ENCODE measurements at regions not wholly inside any gene's neighbourhood (a gene's known extent, or its start where the extent isn't known, plus 50 kb on each side); places are given as distances from the start of the nearest gene placed in this dataset.
"Not testable (repeated sequence)": the region's sequence is repeated elsewhere in the genome, so short reads cannot be mapped to it uniquely, and the experiment has no call there.

- no peak for DNase-seq (ENCODE audit: low read depth in 2 of 2)
Measured at GRCh38 chr9:17846948-17847655, 268.2 kb downstream of the SH3GL2 start.

- DNase-seq (ENCODE audit: low read depth in 2 of 2), result no peak
Measured at GRCh38 chr9:17847908-17848307, 269.0 kb downstream of the SH3GL2 start.

- no peak for DNase-seq (ENCODE audit: low read depth in 2 of 2)
Measured at GRCh38 chr9:17852108-17852507, 273.2 kb downstream of the SH3GL2 start.

GRCh38 chr9:17854487-17854886 is 275.6 kb downstream of the SH3GL2 start:
- no peak for DNase-seq (ENCODE audit: low read depth in 2 of 2)

- no peak for DNase-seq (ENCODE audit: low read depth in 2 of 2)
Measured at GRCh38 chr9:17856995-17857394, 278.1 kb downstream of the SH3GL2 start.

GRCh38 chr9:17859228-17859627 is 280.4 kb downstream of the SH3GL2 start:
- no peak for DNase-seq (ENCODE audit: low read depth in 2 of 2)

GRCh38 chr9:17859987-17860386 is 281.1 kb downstream of the SH3GL2 start:
- no peak for DNase-seq (ENCODE audit: low read depth in 2 of 2)

GRCh38 chr9:17862101-17862500 is 283.2 kb downstream of the SH3GL2 start:
- no peak for DNase-seq (ENCODE audit: low read depth in 2 of 2)

- no peak for DNase-seq (ENCODE audit: low read depth in 2 of 2)
Measured at GRCh38 chr9:17862629-17863028, 283.8 kb downstream of the SH3GL2 start.

GRCh38 chr9:17863213-17863883 is 284.5 kb downstream of the SH3GL2 start:
- no peak for DNase-seq (ENCODE audit: low read depth in 2 of 2)

- no peak for DNase-seq (ENCODE audit: low read depth in 2 of 2)
Measured at GRCh38 chr9:17863924-17864323, 285.1 kb downstream of the SH3GL2 start.

GRCh38 chr9:17864951-17865350 is 286.1 kb downstream of the SH3GL2 start:
- DNase-seq (ENCODE audit: low read depth in 2 of 2), result no peak

GRCh38 chr9:17865881-17866280 is 287.0 kb downstream of the SH3GL2 start:
- DNase-seq (ENCODE audit: low read depth in 2 of 2), result no peak

- DNase-seq (ENCODE audit: low read depth in 2 of 2), result no peak
Measured at GRCh38 chr9:17870722-17871121, 291.9 kb downstream of the SH3GL2 start.

GRCh38 chr9:17871213-17871890 is 292.5 kb downstream of the SH3GL2 start:
- no peak for DNase-seq (ENCODE audit: low read depth in 2 of 2)

- no peak for DNase-seq (ENCODE audit: low read depth in 2 of 2)
Measured at GRCh38 chr9:17875886-17876285, 297.0 kb downstream of the SH3GL2 start.

GRCh38 chr9:17876687-17877086 is 297.8 kb downstream of the SH3GL2 start:
- no peak for DNase-seq (ENCODE audit: low read depth in 2 of 2)

GRCh38 chr9:17878810-17879370 is 300.0 kb downstream of the SH3GL2 start:
- DNase-seq (ENCODE audit: low read depth in 2 of 2), result no peak

- DNase-seq (ENCODE audit: low read depth in 2 of 2), result no peak
Measured at GRCh38 chr9:17881371-17881770, 302.5 kb downstream of the SH3GL2 start.

GRCh38 chr9:17882688-17883594 is 304.1 kb downstream of the SH3GL2 start:
- DNase-seq (ENCODE audit: low read depth in 2 of 2), result no peak

GRCh38 chr9:17888066-17888465 is 309.2 kb downstream of the SH3GL2 start:
- no peak for DNase-seq (ENCODE audit: low read depth in 2 of 2)

- DNase-seq (ENCODE audit: low read depth in 2 of 2), result not testable (repeated sequence)
Measured at GRCh38 chr9:17888964-17889363, 310.1 kb downstream of the SH3GL2 start.

Measured in stimulated activated CD4-positive, alpha-beta T cell treated with anti-CD3 and anti-CD28 coated beads, Interleukin-4, amount 100 ng/mL, for 48 hours (primary cell).